ENCODE measurements at regions not wholly inside any gene's neighbourhood (a gene's known extent, or its start where the extent isn't known, plus 50 kb on each side); places are given as distances from the start of the nearest gene placed in this dataset.
A peak's percentile ranks its signal among the peaks of the same experiment; 100 is the strongest.

DNA sequence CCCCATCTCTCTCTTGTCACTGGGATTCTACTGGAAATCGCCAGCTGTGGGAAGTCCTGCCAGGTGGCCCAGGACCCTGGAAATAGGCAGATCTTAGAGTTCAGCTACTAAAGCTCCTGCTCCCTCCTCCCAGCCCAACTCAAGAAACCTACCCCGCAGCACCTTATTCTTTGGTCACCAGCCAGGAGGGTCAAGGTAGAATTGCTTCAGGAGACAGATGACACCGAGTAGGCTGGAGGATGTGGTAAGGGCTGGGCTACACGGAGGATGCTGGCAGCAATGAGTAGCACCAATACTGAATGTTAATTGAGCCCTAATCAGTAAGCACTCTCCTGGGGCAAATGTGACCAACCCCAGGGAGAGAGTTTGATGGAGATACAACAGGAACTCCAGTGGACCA is 119.7 kb upstream of the VASH1 start:
- DNase-seq (ENCODE audit: low spot score): no peak
- in situ Hi-C loops (cut with MboI; ENCODE audit: low sequenced_read_pairs, unreplicated experiment): loop anchor here (25.0 kb wide), 1 partner anchor 579 kb away; no protein-coding TSS in a partner anchor
- TF ChIP-seq, protein P1, sequence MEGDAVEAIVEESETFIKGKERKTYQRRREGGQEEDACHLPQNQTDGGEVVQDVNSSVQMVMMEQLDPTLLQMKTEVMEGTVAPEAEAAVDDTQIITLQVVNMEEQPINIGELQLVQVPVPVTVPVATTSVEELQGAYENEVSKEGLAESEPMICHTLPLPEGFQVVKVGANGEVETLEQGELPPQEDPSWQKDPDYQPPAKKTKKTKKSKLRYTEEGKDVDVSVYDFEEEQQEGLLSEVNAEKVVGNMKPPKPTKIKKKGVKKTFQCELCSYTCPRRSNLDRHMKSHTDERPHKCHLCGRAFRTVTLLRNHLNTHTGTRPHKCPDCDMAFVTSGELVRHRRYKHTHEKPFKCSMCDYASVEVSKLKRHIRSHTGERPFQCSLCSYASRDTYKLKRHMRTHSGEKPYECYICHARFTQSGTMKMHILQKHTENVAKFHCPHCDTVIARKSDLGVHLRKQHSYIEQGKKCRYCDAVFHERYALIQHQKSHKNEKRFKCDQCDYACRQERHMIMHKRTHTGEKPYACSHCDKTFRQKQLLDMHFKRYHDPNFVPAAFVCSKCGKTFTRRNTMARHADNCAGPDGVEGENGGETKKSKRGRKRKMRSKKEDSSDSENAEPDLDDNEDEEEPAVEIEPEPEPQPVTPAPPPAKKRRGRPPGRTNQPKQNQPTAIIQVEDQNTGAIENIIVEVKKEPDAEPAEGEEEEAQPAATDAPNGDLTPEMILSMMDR (IDR thresholded peaks at IDR 0.05; ENCODE audit: borderline replicate concordance, control extremely low read depth, extremely low read depth, insufficient read depth, missing control alignments): no peak

DNA sequence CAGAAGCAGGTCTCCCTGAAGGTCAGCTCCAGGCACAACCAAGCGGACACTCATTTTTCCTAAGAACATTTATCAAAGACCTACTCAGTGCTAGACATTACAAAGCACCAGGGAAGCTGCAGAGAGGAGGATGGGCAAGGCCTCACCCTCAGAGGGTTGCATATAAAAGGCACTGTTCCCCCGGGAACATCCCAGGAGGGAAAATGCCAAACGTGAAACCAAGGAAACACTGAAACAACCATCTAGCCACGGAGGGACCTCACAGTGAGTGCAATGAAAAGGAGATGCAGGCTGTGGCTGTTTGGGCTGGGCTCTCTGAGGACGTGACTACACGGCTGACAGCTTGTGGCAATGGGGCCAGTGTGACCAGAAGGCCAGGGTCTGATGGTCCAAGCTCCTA is 117.4 kb upstream of the VASH1 start:
- TF ChIP-seq, protein P1 (IDR thresholded peaks at IDR 0.05; ENCODE audit: borderline replicate concordance, control extremely low read depth, extremely low read depth, insufficient read depth, missing control alignments): no peak
- DNase-seq (ENCODE audit: low spot score): no peak
- in situ Hi-C loops (cut with MboI; ENCODE audit: low sequenced_read_pairs, unreplicated experiment): loop anchor here (25.0 kb wide), 1 partner anchor 582 kb away; no protein-coding TSS in a partner anchor

DNA sequence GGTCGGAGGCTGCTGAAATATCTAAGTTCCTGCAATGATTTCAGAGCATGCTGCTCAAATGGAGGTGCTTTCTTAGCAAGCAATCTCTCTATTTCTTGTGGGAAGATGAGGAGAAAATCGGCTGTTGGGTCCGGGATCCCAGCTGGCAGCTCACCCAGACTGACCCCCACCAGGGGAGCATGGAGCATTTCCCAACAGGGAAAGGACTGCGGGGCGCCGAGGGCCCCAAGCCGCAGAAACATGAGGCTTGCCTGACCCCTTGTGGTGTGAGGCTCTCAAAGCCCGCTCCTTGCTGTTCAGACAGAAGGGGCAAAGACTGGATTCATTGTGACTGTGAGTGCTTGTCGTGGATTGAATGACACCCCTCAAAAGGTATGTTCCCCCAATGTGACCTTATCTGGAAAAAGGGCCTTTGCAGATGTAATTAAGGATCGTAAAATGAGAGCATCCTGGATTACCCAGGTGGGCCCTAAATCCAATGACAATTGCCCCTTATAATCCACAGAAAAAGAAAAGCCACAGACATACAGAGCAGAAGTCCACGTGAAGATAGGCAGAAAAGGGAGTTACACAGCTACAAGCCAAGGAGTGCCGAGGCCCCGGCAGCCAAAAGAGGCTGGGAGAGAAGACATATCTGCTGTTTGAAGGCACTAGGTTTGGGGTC is 116.3 kb upstream of the VASH1 start:
- peak; percentile 61 for DNase-seq (ENCODE audit: low spot score)
- TF ChIP-seq, protein P1 (IDR thresholded peaks at IDR 0.05; ENCODE audit: borderline replicate concordance, control extremely low read depth, extremely low read depth, insufficient read depth, missing control alignments): peak; percentile 62
- in situ Hi-C loops (cut with MboI; ENCODE audit: low sequenced_read_pairs, unreplicated experiment): loop anchor here (25.0 kb wide), 1 partner anchor 583 kb away; no protein-coding TSS in a partner anchor

DNA sequence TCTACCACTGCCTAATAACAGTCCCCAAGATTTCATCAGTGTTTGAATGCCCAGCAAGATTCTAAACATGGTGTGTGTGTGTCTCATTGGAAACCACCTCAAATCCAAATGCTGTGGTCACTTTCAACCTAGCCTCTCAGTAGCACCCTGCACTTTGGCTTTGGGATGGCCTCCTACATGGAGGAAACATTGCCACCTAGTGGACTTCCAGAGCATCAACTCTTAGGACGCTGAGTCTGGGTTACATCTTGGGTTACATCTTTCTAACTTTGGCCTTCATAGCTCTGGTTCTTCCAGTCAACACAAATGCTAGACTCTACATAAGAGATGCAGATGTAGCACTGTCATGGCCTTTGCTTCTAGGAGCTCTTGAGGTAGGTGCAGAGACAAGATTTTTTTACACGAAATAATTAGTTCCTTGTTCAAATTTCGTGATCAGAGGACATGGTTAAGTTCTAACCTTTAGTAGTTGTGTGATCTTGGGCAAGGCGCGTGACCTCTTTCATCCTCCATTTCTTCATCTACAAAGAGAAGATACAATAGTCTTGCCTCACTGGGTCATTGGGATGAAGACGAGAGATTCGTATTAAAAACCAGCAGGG is 113.5 kb upstream of the VASH1 start:
- in situ Hi-C loops (cut with MboI; ENCODE audit: low sequenced_read_pairs, unreplicated experiment): loop anchor here (25.0 kb wide), 1 partner anchor 585 kb away; no protein-coding TSS in a partner anchor
- TF ChIP-seq, protein P1 (IDR thresholded peaks at IDR 0.05; ENCODE audit: borderline replicate concordance, control extremely low read depth, extremely low read depth, insufficient read depth, missing control alignments): peak; percentile 83
- peak; percentile 69 for DNase-seq (ENCODE audit: low spot score)

DNA sequence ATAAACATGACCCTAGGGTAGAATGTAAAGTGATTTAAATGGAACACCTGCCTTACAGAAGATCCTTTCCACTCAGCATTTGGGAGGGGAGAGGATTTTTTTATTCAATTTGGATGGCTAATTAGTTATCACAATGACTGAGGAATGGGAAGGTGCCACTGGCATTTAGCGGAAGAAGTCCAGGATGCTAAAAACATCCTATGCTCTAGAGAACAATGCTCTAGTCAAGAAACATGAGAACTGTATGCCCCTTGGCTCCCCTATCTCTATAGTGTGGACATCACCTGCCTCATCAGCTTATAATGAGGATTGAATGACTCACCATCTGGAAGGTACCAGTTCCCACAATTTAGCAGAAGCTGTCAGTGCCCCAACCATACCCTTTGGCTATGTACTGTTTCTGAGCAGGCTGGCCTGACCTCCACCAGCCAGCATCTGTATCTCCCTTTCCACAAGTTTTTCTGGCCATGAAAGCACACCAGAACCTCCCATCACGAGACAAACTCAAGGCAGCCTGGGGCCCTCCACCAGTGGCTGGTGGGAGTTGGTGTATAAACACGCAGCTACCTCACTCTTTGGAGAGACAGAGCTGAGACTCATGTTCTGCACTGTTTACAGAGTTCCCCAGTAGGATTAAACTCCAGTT is 109.7 kb upstream of the VASH1 start:
- TF ChIP-seq, protein P1 (IDR thresholded peaks at IDR 0.05; ENCODE audit: borderline replicate concordance, control extremely low read depth, extremely low read depth, insufficient read depth, missing control alignments): no peak
- in situ Hi-C loops (cut with MboI; ENCODE audit: low sequenced_read_pairs, unreplicated experiment): no loop called here
- no peak for DNase-seq (ENCODE audit: low spot score)

DNA sequence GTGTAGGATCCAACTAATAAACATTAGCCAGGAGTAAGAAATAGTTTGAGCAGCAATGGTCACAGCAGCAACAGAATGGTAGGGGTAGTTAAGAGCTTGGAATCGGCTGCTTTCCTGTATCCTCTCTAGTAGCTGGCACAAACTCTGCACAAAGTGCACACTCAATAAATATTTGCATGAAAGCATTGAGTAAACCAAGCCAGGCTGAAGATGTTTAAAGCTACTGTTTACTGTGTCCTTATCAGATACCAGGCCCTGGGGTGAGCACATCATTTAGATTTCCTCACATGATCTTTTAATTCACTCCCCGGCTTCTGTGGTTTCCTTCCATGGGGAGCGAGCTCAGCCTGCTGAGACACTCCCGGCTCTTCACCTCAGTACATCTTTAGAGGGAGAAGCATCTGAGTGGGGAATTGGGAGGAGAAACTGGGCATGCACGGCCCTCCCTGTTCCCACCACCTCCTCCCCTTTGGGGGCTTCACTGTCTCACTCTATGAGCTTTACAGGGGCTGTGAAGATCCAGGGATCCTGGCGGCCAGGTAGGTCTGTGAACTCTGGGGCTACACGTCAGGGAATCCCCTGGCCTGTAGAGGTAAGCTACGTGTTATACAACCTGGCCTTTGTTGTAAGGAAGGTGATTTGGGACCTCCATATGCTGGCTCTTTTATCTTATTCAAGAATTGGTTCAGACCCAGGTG is 107.2 kb upstream of the VASH1 start:
- DNase-seq (ENCODE audit: low spot score): no peak
- in situ Hi-C loops (cut with MboI; ENCODE audit: low sequenced_read_pairs, unreplicated experiment): no loop called here
- TF ChIP-seq, protein P1 (IDR thresholded peaks at IDR 0.05; ENCODE audit: borderline replicate concordance, control extremely low read depth, extremely low read depth, insufficient read depth, missing control alignments): no peak
